Thoracic aorta (tissue), 2 donors: ENCODE measurements at regions not wholly inside any gene's neighbourhood (a gene's known extent, or its start where the extent isn't known, plus 50 kb on each side); places are given as distances from the start of the nearest gene placed in this dataset.

Experiments used
- ATAC-seq: fragments of 150-250 bp; one replicate; pipeline ENCODE4 v1.8.0; 2017; ENCODE audit warnings: low read depth; ENCODE audit not compliant: insufficient number of reproducible peaks, low FRiP score
- DNase-seq: peaks from one replicate; pipeline ENCODE4 v3.0.0-alpha.2; 2020; ENCODE audit warnings: low spot score
- H3K27ac ChIP-seq, 2 donors: fragments of 200-600 bp; sonication (generic); 1 replicate in 1 of 2; 2 replicates in 1 of 2; pipeline ENCODE4 v1.5.1; 2016; ENCODE audit warnings: mild to moderate bottlenecking in 2 of 2, moderate library complexity in 2 of 2
- H3K27me3 ChIP-seq: fragments of 200-600 bp; sonication (generic); replicated peaks from 2 replicates; pipeline ENCODE4 v1.6.0; 2016; ENCODE audit warnings: mild to moderate bottlenecking; ENCODE audit not compliant: insufficient read depth
- H3K36me3 ChIP-seq: fragments of 200-600 bp; sonication (generic); one replicate; pipeline ENCODE4 v1.5.1; 2016
- H3K4me1 ChIP-seq, 2 donors: fragments of 200-600 bp; sonication (generic); 1 replicate in 1 of 2; 2 replicates in 1 of 2; pipeline versions ENCODE4 v1.5.1 to v1.6.0; 2016; ENCODE audit warnings: low read depth in 2 of 2, mild to moderate bottlenecking in 1 of 2; ENCODE audit not compliant: control insufficient read depth in 1 of 2
- H3K4me3 ChIP-seq: fragments of 200-600 bp; sonication (generic); 2 replicates; pipeline ENCODE4 v1.5.1; 2016; ENCODE audit warnings: mild to moderate bottlenecking
- H3K9me3 ChIP-seq: fragments of 200-600 bp; sonication (generic); 2 replicates; pipeline ENCODE4 v1.5.1; 2016
- TF ChIP-seq, protein P1 (sequence below): fragments of 200-600 bp; sonication (generic); IDR thresholded peaks from one replicate; pipeline ENCODE4 v1.5.1; 2019; ENCODE audit warnings: antibody characterized with exemption

DNA sequence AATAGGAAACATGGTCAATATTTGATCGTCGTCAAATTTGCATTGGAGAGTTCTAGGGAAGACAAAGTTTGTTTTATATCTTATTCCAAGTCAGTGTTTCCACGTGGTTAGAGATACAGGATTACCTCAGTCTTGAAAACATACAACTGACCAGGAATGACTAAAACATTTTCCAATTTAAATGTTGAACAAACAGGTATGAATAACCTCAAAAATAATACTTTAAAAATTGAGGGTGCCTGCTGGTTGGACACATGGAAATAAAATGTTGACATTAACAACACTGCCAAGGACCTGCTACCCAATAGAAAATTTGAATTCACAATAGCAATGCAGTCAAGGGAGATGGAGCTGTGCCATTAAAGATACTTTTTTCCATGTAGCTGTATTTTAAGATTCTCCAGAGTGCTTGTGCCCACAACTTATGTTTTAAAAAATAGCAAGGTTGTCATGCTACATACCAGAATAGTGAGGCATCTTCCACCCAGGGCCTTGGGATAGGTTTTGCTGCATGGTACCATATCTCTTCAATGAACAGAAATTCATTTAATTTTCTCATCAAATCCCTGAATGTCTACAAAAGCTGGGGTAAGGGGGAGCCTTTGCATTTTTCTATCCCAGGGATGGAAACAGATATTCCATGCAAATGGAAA, 260.8 kb downstream of the EFNB2 start:
- TF ChIP-seq, protein P1, sequence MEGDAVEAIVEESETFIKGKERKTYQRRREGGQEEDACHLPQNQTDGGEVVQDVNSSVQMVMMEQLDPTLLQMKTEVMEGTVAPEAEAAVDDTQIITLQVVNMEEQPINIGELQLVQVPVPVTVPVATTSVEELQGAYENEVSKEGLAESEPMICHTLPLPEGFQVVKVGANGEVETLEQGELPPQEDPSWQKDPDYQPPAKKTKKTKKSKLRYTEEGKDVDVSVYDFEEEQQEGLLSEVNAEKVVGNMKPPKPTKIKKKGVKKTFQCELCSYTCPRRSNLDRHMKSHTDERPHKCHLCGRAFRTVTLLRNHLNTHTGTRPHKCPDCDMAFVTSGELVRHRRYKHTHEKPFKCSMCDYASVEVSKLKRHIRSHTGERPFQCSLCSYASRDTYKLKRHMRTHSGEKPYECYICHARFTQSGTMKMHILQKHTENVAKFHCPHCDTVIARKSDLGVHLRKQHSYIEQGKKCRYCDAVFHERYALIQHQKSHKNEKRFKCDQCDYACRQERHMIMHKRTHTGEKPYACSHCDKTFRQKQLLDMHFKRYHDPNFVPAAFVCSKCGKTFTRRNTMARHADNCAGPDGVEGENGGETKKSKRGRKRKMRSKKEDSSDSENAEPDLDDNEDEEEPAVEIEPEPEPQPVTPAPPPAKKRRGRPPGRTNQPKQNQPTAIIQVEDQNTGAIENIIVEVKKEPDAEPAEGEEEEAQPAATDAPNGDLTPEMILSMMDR: no peak
- DNase-seq: no peak
- Histone ChIP-seq H3K4me3 (no peak overlapping the region), H3K4me1 (no peaks in the 10 kb centered on the region), H3K36me3 (no peaks in the 10 kb centered on the region), H3K27me3 (no peaks in the 10 kb centered on the region), H3K27ac (no peak overlapping the region), H3K9me3 (no peaks in the 10 kb centered on the region)
- ATAC-seq: no peak

DNA sequence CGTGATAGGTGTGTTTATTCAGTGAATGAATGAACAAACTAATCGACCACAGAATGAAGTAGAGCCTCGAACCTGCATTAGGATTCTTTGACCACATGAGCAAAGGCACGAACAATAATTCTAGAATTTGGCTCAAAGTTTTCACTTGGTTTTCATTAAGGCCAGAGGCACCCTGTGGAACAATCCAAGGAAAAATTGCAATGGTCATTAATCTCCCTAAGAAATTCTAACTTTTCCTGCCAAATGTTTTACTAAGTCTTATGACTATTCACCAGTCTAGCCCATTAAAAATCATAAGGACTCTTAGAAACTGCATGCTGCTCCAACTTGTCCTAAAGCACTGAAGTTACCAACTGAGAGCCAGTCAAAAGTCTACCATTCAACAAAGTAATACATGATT, 271.7 kb downstream of the EFNB2 start:
- ATAC-seq: no peak
- H3K4me1 ChIP-seq: no peaks in the 10 kb centered on the region

DNA sequence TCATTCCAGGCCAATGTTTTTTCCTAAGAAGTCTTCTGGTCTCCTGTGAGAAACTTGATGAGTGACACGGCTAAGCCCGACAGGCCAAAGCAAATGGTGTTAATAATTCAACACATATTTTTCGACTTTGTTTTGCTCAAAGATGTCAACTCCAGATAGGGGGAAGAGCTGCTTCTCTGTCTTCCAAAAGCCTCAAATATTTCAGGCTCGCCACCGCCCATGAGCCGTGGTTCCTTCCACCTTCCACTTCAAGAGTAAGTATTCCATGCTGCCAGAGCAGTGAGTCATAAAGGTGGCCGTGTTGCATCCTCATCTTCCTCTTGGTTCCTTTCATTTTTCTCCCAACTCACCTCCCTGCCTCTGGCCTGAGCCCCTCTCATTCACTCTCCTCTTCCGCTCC, 272.6 kb downstream of the EFNB2 start:
- Histone ChIP-seq H3K9me3 (no peaks in the 10 kb centered on the region), H3K27ac (no peak overlapping the region), H3K36me3 (no peaks in the 10 kb centered on the region), H3K4me3 (no peak overlapping the region), H3K27me3 (no peaks in the 10 kb centered on the region), H3K4me1 (no peaks in the 10 kb centered on the region)
- ATAC-seq (no peak), DNase-seq (no peak)
- TF ChIP-seq, protein P1: no peak

More for the DNA sequence above, 271.7 kb downstream of the EFNB2 start:
- Histone ChIP-seq H3K4me3 (no peak overlapping the region), H3K27me3 (no peaks in the 10 kb centered on the region), H3K27ac (no peak overlapping the region), H3K9me3 (no peaks in the 10 kb centered on the region), H3K36me3 (no peaks in the 10 kb centered on the region)
- DNase-seq: no peak
- TF ChIP-seq, protein P1: no peak

DNA sequence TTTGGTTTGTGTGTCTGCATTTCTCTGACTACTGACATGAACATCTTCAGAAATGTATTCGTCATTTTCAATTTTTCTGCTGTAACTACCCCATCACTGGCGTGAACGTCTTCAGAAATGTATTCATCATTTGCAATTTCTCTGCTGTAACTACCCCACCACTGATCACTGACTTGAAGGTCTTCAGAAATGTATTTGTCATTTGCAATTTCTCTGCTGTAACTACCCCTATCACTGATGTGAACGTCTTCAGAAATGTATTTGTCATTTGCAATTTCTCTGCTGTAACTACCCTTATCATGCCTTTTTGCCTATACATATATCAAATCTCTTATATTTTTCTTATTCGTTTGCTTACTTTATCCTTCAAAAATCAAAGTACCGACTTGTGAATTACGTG, 274.0 kb downstream of the EFNB2 start:
- DNase-seq: no peak
- Histone ChIP-seq H3K27ac (no peak overlapping the region), H3K4me3 (no peak overlapping the region), H3K27me3 (no peaks in the 10 kb centered on the region), H3K9me3 (no peaks in the 10 kb centered on the region), H3K4me1 (no peaks in the 10 kb centered on the region), H3K36me3 (no peaks in the 10 kb centered on the region)
- ATAC-seq: no peak
- TF ChIP-seq, protein P1: no peak

DNA sequence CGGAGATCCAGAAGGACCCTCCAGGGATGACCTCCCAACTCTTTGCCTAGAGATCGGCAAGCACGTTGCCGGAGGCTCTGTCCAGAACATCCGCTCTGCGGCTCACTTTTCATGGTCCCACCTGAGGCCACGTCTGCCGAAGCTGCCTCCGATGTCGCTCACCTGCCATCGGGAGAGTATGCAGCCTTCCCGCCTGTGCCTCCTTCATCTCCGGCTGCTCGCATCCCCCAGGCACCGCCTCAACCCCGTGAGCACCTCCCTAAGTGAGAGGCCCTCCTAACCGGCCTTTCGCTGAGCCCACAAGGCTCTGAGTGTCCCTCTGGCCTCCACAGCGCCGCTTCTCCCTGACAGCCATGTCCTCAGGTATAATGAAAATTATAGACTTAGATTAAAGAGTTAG, 275.1 kb downstream of the EFNB2 start:
- Histone ChIP-seq H3K4me3 (no peak overlapping the region), H3K36me3 (no peaks in the 10 kb centered on the region), H3K4me1 (no peaks in the 10 kb centered on the region), H3K27me3 (no peaks in the 10 kb centered on the region), H3K9me3 (no peaks in the 10 kb centered on the region), H3K27ac (no peak overlapping the region)
- TF ChIP-seq, protein P1: no peak
- no peak for ATAC-seq
- no peak for DNase-seq
